ENCODE measurements at regions not wholly inside any gene's neighbourhood (a gene's known extent, or its start where the extent isn't known, plus 50 kb on each side); places are given as distances from the start of the nearest gene placed in this dataset.

DNA sequence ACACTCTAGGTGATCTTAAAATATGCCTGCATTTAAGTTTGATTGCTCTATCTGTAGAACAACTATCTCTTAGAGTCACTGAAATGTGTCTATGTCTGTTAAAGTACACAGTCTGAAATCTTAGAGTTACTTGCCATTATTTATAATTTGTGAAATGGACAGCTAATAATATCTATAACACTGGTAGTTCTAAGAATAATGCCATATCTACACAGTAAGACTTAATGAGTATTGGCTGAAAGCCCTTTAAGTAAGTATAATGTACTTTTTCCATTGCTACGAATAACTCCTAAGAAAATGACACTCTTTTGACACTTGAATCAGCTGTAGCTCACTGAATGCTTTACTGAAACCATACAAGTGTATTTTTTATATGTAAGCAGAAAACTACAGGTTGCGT is 567.4 kb upstream of the PCDH15 start:
- Mint-ChIP-seq H3K36me3 (ENCODE audit: low read depth) (no peaks in the 10 kb centered on the region), H3K27ac (no peak overlapping the region), H3K4me3 (no peak overlapping the region), H3K4me1 (ENCODE audit: low read depth) (no peaks in the 10 kb centered on the region), H3K27me3 (ENCODE audit: low read depth) (no peaks in the 10 kb centered on the region), H3K9me3 (peaks cover 3% of the 10 kb centered on the region)
- intact Hi-C loops (cut with micrococcal nuclease): no loop called here
- CTCF ChIA-PET: no interaction called here
- no peak for DNase-seq

DNA sequence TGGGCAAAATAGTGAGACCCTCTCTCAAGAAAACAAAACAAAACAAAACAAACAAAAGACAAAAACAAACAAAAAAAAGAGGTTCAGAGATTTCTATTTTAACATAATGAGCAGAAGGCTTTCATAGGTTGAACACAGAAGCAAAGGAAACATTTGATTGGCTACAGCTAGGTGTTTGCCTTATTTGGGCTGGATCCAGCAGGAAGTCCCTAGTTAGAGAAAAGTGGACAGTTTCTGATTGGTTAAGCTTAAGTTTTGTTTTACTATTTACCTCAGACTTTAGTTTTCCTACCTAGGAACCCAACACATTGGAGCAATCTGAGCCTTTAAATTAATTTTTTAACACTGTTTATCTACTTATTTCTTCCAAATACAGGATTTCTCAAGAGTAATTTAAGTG is 566.5 kb upstream of the PCDH15 start:
- H3K4me3 Mint-ChIP-seq: no peak overlapping the region
- peaks cover 2% of the 10 kb centered on the region for H3K9me3 Mint-ChIP-seq
- no peaks in the 10 kb centered on the region for H3K4me1 Mint-ChIP-seq (ENCODE audit: low read depth)
- no peak overlapping the region for H3K27ac Mint-ChIP-seq
- H3K36me3 Mint-ChIP-seq (ENCODE audit: low read depth): no peaks in the 10 kb centered on the region
- no peak for DNase-seq
- H3K27me3 Mint-ChIP-seq (ENCODE audit: low read depth): no peaks in the 10 kb centered on the region
- intact Hi-C loops (cut with micrococcal nuclease): no loop called here
- CTCF ChIA-PET: no interaction called here

DNA sequence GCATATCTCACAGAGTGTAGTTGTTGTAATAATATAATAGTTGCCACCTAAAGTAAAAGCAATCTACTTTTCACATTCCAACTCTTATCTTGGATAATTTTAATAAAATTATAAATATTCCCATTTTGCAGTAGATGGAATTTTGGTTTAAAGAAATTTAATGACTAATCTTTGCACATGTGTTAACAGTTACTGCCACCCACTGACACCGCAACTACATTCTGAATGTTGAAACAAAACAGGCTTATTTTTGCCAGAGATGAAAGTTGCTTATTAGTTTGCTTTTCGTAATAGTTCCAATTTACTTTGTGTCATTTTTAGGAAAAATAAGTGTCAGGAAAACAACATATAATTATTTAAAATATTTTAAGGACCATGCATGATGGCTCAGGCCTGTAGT is 557.5 kb upstream of the PCDH15 start:
- no peaks in the 10 kb centered on the region for H3K27me3 Mint-ChIP-seq (ENCODE audit: low read depth)
- CTCF ChIA-PET: no interaction called here
- intact Hi-C loops (cut with micrococcal nuclease): no loop called here
- H3K4me3 Mint-ChIP-seq: no peak overlapping the region
- no peaks in the 10 kb centered on the region for H3K4me1 Mint-ChIP-seq (ENCODE audit: low read depth)
- no peak overlapping the region for H3K27ac Mint-ChIP-seq
- no peaks in the 10 kb centered on the region for H3K36me3 Mint-ChIP-seq (ENCODE audit: low read depth)
- DNase-seq: no peak
- H3K9me3 Mint-ChIP-seq: no peaks in the 10 kb centered on the region

DNA sequence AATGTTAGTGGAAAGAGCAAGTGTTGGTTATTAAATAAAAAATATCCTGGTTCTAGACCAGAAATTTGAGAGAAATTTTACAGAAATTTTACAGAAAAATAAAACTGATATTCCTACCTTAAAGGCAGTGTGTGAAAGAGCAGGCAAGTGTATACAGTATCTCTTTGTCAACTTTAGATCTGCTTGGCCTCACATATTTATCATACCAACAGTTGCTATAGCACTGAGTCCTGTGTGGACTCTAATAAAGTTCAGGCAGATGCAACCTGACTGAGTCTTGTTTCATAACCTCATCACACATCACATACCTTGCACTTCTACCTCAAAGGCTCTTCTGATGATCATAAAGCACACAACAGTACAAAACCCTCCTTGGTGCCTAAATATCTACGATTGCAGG is 552.4 kb upstream of the PCDH15 start:
- H3K36me3 Mint-ChIP-seq (ENCODE audit: low read depth): no peaks in the 10 kb centered on the region
- intact Hi-C loops (cut with micrococcal nuclease): no loop called here
- H3K9me3 Mint-ChIP-seq: peaks cover 2% of the 10 kb centered on the region
- H3K27ac Mint-ChIP-seq: no peak overlapping the region
- no peaks in the 10 kb centered on the region for H3K27me3 Mint-ChIP-seq (ENCODE audit: low read depth)
- DNase-seq: no peak
- no peak overlapping the region for H3K4me3 Mint-ChIP-seq
- no peaks in the 10 kb centered on the region for H3K4me1 Mint-ChIP-seq (ENCODE audit: low read depth)
- CTCF ChIA-PET: no interaction called here

DNA sequence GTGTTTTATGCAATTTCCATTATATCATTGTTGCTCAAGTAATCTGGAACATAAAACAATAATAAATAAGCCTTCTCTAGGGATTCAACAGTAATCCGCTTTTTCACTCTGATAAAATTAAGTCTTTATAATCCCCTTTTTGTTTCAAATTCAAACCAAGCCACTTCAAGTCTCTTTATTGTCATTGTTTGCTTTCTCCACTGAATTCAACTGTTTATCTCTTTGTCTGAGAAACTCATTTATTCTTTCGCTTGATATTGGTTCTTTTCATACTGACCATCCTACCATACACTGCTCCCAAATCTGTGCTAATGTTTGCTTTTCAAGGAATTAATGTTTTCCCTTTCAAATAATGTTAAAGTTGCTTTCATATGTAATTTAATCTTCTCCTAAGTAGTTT is 550.4 kb upstream of the PCDH15 start:
- Mint-ChIP-seq H3K4me1 (ENCODE audit: low read depth) (no peaks in the 10 kb centered on the region), H3K4me3 (no peak overlapping the region), H3K9me3 (peaks cover 2% of the 10 kb centered on the region), H3K27me3 (ENCODE audit: low read depth) (no peaks in the 10 kb centered on the region), H3K36me3 (ENCODE audit: low read depth) (no peaks in the 10 kb centered on the region), H3K27ac (no peak overlapping the region)
- CTCF ChIA-PET: no interaction called here
- intact Hi-C loops (cut with micrococcal nuclease): no loop called here
- DNase-seq: no peak

DNA sequence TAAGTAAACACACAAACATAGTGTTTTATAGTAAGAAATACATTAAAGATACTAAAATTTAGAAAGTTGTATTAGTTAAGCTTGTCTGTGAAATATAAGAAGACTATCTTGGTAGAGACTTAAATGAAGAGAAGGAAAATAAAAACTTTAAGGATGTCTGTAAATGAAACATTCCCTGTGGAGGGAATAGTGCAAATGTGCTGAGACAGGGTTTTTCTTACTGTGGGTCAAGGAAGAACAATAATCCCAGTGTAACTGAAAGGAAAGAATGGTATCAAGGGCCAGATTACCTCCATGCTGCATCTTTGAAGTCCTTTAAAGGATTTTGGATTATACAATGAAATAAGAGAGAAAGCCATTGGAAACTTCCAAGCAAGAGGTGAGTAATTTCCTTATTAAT is 547.5 kb upstream of the PCDH15 start:
- no peak overlapping the region for H3K4me3 Mint-ChIP-seq
- CTCF ChIA-PET: interaction anchor here (1.1 kb wide), 1 partner anchor 35 kb away, joined by 3 read pairs; no protein-coding TSS in a partner anchor
- H3K9me3 Mint-ChIP-seq: peaks cover 2% of the 10 kb centered on the region
- no peak overlapping the region for H3K27ac Mint-ChIP-seq
- H3K27me3 Mint-ChIP-seq (ENCODE audit: low read depth): no peaks in the 10 kb centered on the region
- intact Hi-C loops (cut with micrococcal nuclease): no loop called here
- H3K4me1 Mint-ChIP-seq (ENCODE audit: low read depth): no peaks in the 10 kb centered on the region
- no peaks in the 10 kb centered on the region for H3K36me3 Mint-ChIP-seq (ENCODE audit: low read depth)
- no peak for DNase-seq

DNA sequence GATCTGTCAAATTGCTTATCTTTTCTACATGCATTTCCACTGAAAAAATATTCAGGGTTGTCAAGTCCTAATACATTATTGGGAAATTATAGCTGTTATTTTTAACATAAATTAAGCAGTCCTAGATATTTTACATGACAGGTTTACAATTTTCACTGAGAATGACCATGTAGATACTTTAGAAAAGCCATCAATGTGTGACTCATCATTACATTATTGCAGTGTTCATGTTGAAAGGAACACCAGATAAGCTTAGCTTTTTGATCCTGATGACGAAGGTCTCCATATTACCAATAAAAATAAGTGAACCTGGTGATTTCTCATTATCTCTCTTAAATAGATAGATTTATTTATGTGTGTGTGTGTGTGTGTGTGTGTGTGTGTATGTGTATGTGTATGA is 529.5 kb upstream of the PCDH15 start:
- Mint-ChIP-seq H3K27ac (no peak overlapping the region), H3K4me1 (ENCODE audit: low read depth) (no peaks in the 10 kb centered on the region), H3K9me3 (peaks cover 9% of the 10 kb centered on the region), H3K4me3 (no peak overlapping the region), H3K27me3 (ENCODE audit: low read depth) (no peaks in the 10 kb centered on the region), H3K36me3 (ENCODE audit: low read depth) (no peaks in the 10 kb centered on the region)
- DNase-seq: no peak
- intact Hi-C loops (cut with micrococcal nuclease): no loop called here
- CTCF ChIA-PET: no interaction called here

DNA sequence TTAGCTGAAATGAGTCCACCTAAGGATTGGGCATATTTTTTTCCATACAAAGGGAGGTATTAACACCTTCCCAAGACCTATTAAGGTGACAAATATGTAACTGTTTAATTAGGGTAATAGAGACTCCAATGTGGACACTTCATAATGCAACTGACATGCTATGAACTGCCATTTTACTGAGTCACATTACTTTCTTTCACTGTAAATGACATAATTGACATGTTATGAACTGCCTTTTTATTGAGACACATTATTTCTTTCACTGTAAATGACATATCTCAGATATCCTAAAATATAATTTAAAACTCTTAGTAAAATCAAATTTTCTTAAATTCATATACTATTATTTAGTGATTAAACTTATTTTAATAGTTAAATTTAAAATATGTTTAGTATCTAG is 528.8 kb upstream of the PCDH15 start:
- no peaks in the 10 kb centered on the region for H3K4me1 Mint-ChIP-seq (ENCODE audit: low read depth)
- H3K27ac Mint-ChIP-seq: no peak overlapping the region
- no peaks in the 10 kb centered on the region for H3K36me3 Mint-ChIP-seq (ENCODE audit: low read depth)
- intact Hi-C loops (cut with micrococcal nuclease): no loop called here
- peaks cover 10% of the 10 kb centered on the region for H3K9me3 Mint-ChIP-seq
- no peak overlapping the region for H3K4me3 Mint-ChIP-seq
- DNase-seq: no peak
- H3K27me3 Mint-ChIP-seq (ENCODE audit: low read depth): no peaks in the 10 kb centered on the region
- CTCF ChIA-PET: no interaction called here

DNA sequence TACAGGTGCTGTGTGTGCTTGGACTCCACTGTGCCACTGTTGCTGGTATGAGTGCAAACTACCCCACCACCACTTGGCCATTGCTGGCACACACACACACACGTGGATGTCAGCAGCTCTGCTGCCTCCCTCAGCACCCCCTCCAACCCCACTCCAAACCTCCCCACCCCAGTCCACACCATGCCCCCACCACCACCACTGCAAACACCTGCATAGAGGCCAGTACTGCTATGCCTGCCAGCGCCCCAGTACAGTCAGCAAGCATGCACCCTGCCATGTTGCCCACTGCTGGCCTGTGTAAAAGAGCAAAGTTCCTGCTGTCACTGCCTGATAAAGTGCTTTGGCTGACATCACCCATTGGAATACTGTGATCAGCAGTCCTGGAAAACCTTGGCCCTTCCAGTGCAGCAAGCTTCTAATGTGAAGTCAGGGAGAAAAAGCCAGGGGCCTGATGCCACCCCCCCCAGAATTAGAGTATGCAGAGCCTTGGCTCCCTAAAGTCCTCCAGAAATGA is 519.2 kb upstream of the PCDH15 start:
- H3K4me1 Mint-ChIP-seq (ENCODE audit: low read depth): no peaks in the 10 kb centered on the region
- H3K27ac Mint-ChIP-seq: no peak overlapping the region
- intact Hi-C loops (cut with micrococcal nuclease): no loop called here
- no peak overlapping the region for H3K4me3 Mint-ChIP-seq
- no peaks in the 10 kb centered on the region for H3K36me3 Mint-ChIP-seq (ENCODE audit: low read depth)
- DNase-seq: no peak
- no peaks in the 10 kb centered on the region for H3K27me3 Mint-ChIP-seq (ENCODE audit: low read depth)
- CTCF ChIA-PET: no interaction called here
- peaks cover 13% of the 10 kb centered on the region for H3K9me3 Mint-ChIP-seq

DNA sequence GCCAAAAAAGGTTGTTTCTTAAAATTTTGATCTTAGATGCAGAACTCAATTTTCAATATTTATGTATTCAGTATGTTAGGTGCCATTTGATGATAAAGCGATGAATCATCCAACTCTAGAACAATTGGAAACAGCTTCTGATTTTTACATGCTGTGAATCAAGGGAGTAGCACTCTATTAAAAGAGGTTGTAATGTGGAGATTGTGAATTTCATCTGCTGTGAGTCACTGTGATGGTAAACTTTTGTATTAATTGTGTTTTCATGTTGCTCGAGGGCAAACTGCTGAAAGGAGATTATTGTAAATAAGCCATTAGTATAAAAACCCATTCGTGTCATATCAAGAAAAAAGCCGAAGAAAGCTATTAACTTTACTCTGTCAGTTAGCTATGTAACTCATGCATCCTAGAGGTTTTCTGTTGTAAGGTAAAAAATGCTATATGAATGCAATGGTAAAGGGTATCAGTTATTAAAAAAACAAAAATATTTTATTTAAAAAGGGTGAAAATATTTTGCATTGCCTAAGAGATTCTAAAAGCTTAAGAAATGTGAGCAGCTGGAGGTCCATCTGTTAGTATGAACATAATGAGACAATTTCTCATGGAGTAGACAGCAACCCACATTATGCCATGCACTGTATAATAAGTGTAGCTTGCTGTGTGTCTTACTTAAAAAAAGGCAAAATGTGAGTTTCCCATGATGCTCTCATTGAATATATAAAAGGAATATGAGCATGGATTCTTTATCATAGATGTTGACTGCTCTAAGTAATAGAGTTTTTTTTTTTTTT is 511.0 kb upstream of the PCDH15 start:
- Mint-ChIP-seq H3K36me3 (ENCODE audit: low read depth) (no peaks in the 10 kb centered on the region), H3K9me3 (peaks cover 3% of the 10 kb centered on the region), H3K27me3 (ENCODE audit: low read depth) (no peaks in the 10 kb centered on the region), H3K4me3 (no peak overlapping the region), H3K4me1 (ENCODE audit: low read depth) (no peaks in the 10 kb centered on the region), H3K27ac (no peak overlapping the region)
- intact Hi-C loops (cut with micrococcal nuclease): no loop called here
- CTCF ChIA-PET: no interaction called here
- no peak for DNase-seq

DNA sequence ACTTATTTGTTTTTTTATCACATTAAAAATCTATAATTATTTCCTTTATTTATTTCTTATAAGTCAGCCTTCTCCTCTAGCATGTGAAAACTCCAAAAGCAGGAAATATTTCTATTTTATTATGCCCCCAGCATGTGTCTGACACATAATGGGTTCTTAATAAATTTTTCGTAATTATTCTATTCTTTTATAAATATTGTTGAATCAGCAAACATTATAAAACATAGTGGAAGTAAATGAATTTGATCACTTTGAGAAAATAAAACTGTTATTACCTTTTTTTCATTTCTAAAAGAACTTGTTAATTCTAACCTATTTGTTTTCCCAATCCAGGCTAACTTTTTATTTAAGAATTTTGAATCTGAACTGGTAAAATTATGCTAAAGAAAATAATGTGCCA is 509.1 kb upstream of the PCDH15 start:
- intact Hi-C loops (cut with micrococcal nuclease): no loop called here
- no peak overlapping the region for H3K4me3 Mint-ChIP-seq
- H3K27ac Mint-ChIP-seq: no peak overlapping the region

DNA sequence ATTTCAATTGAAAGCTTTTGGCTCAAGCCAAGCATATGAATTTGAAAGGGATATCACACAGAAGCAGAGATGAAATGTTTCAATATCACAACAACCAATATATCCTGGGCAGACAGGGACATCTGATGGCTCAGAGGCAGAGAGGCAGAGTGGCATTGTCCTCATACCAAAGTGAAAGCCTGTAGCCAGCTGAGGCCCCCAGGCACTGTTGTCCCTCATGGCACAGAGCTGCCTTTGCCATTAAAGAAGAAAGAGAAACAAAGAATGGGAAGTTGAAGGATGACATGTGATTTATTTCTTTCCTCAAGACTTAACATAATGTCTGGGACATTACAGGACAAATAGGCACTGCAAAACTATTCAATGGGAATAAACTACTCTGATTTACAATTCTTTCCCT is 504.3 kb upstream of the PCDH15 start:
- H3K9me3 Mint-ChIP-seq: peaks cover 2% of the 10 kb centered on the region
- no peak for DNase-seq
- H3K36me3 Mint-ChIP-seq (ENCODE audit: low read depth): no peaks in the 10 kb centered on the region
- H3K27me3 Mint-ChIP-seq (ENCODE audit: low read depth): no peaks in the 10 kb centered on the region
- no peak overlapping the region for H3K4me3 Mint-ChIP-seq
- intact Hi-C loops (cut with micrococcal nuclease): no loop called here
- CTCF ChIA-PET: no interaction called here
- H3K4me1 Mint-ChIP-seq (ENCODE audit: low read depth): no peaks in the 10 kb centered on the region
- no peak overlapping the region for H3K27ac Mint-ChIP-seq

More for the DNA sequence above, 509.1 kb upstream of the PCDH15 start:
- DNase-seq: no peak
- no peaks in the 10 kb centered on the region for H3K27me3 Mint-ChIP-seq (ENCODE audit: low read depth)
- no peaks in the 10 kb centered on the region for H3K36me3 Mint-ChIP-seq (ENCODE audit: low read depth)
- H3K9me3 Mint-ChIP-seq: peaks cover 5% of the 10 kb centered on the region
- no peaks in the 10 kb centered on the region for H3K4me1 Mint-ChIP-seq (ENCODE audit: low read depth)
- CTCF ChIA-PET: interaction anchor here (0.6 kb wide), 1 partner anchor 935 kb away, joined by 3 read pairs; no protein-coding TSS in a partner anchor

DNA sequence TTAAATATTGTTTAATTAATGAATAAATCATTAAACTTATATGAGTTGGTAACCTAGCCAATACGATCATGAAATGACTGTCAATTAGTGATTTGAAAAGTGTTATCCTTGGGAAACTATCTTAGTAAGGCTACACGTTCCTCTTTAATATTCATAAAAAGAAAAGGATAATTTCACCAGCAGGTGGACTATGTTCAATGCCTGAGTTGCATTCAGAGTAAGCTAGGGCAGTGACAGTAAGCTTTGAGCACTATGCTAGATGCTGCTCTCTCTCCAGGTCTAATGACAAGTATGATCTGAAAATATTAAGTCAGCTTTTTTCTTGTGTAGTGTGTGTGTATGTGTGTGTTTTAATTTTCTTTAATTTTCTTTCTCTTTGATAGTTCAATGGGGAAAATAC is 486.3 kb upstream of the PCDH15 start:
- Mint-ChIP-seq H3K27ac (no peak overlapping the region), H3K4me1 (ENCODE audit: low read depth) (no peaks in the 10 kb centered on the region), H3K9me3 (peaks cover 12% of the 10 kb centered on the region), H3K36me3 (ENCODE audit: low read depth) (no peaks in the 10 kb centered on the region), H3K4me3 (no peak overlapping the region), H3K27me3 (ENCODE audit: low read depth) (no peaks in the 10 kb centered on the region)
- intact Hi-C loops (cut with micrococcal nuclease): no loop called here
- no peak for DNase-seq
- CTCF ChIA-PET: no interaction called here

All from activated naive CD4-positive, alpha-beta T cell treated with anti-CD3 and anti-CD28 coated beads for 36 hours (primary cell).